Endothelial cell of umbilical vein (primary cell): ENCODE measurements at regions not wholly inside any gene's neighbourhood (a gene's known extent, or its start where the extent isn't known, plus 50 kb on each side); places are given as distances from the start of the nearest gene placed in this dataset.

Experiments used
- BruUV-seq: library from RNA; stranded (reverse); fragments of 400-500 nt; replicated peaks from 2 replicates; lab custom pipeline; 2021; lab: Mats Ljungman, UMichigan
- CTCF ChIA-PET: fragments of 300-600, 350-600 bp; sonication (Branson Sonifier 250); formaldehyde crosslinking; loops from one replicate; lab custom pipeline; 2021; ENCODE audit warnings: antibody characterized with exemption, inconsistent platforms; lab: Charles Lee
- POLR2A ChIA-PET: fragments of 300-600, 350-600 bp; sonication (Branson Sonifier 250); formaldehyde crosslinking; loops from one replicate; lab custom pipeline; 2021; ENCODE audit warnings: antibody characterized with exemption, inconsistent platforms; lab: Charles Lee
- DNase-seq: peaks from one replicate; pipeline ENCODE4 v3.0.0-alpha.2; 2011; ENCODE audit warnings: low read depth, low spot score
- FAIRE-seq: peaks from 2 replicates; lab custom pipeline; 2011; peaks lifted over from hg19 to GRCh38; lab: Jason Lieb, UNC
- H2AFZ ChIP-seq: 2 replicates; pipeline ENCODE4 v1.6.0; 2012; ENCODE audit warnings: low read depth, low read length, control low read depth, inconsistent platforms
- H3K27ac ChIP-seq: 2 replicates; pipeline ENCODE4 v1.5.1; 2011; ENCODE audit warnings: low read depth, mild to moderate bottlenecking, control low read depth, low read length, moderate library complexity; ENCODE audit not compliant: insufficient read depth
- H3K27me3 ChIP-seq, 2 experiments: 2 replicates each; pipeline versions ENCODE4 v1.6.0 to v1.6.1; 2011; ENCODE audit warnings: low read length in 2 of 2, mixed read lengths in 1 of 2; ENCODE audit not compliant: control insufficient read depth in 2 of 2, insufficient read depth in 2 of 2
- H3K36me3 ChIP-seq, 2 experiments: 2 replicates in 1 of 2; 3 replicates in 1 of 2; pipeline ENCODE4 v1.5.1; 2011; ENCODE audit warnings: low read length in 2 of 2, mild to moderate bottlenecking in 1 of 2, moderate library complexity in 1 of 2; ENCODE audit not compliant: control insufficient read depth in 2 of 2, insufficient read depth in 2 of 2; ENCODE audit errors: extremely low read depth in 1 of 2
- H3K4me1 ChIP-seq: 3 replicates; pipeline ENCODE4 v1.5.1; 2011; ENCODE audit warnings: mild to moderate bottlenecking, low read length; ENCODE audit not compliant: control insufficient read depth, insufficient read depth; ENCODE audit errors: extremely low read depth
- H3K4me2 ChIP-seq: 2 replicates; pipeline ENCODE4 v1.6.1; 2011; ENCODE audit warnings: low read length, control low read depth, mixed read lengths; ENCODE audit not compliant: insufficient read depth
- H3K4me3 ChIP-seq, 3 experiments: fragments of 200-600 bp in 1 of 3; sonication (generic), shearing (Covaris generic) in 1 of 3; replicated peaks in 1 of 3; 2 replicates each; pipeline ENCODE4 v1.5.1; 2011 to 2016; ENCODE audit warnings: control low read depth in 3 of 3, low read length in 3 of 3, mild to moderate bottlenecking in 2 of 3, inconsistent platforms in 1 of 3, low read depth in 1 of 3, moderate library complexity in 1 of 3; ENCODE audit not compliant: insufficient read depth in 1 of 3
- H3K79me2 ChIP-seq: 2 replicates; pipeline ENCODE4 v1.6.0; 2012; ENCODE audit warnings: low read length, inconsistent platforms; ENCODE audit not compliant: control insufficient read depth, insufficient read depth
- H3K9ac ChIP-seq: replicated peaks from 2 replicates; pipeline ENCODE3; 2011; ENCODE audit warnings: low read length, control low read depth; ENCODE audit not compliant: insufficient read depth; ENCODE audit errors: extremely low read depth
- H3K9me1 ChIP-seq: replicated peaks from 3 replicates; pipeline ENCODE4 v1.6.0; 2011; ENCODE audit warnings: mild to moderate bottlenecking, low read length; ENCODE audit not compliant: control insufficient read depth, insufficient read depth; ENCODE audit errors: extremely low read depth
- H3K9me3 ChIP-seq: replicated peaks from 2 replicates; pipeline ENCODE4 v1.5.1; 2012; ENCODE audit warnings: low read length, inconsistent platforms; ENCODE audit not compliant: control insufficient read depth, insufficient read depth
- H4K20me1 ChIP-seq: replicated peaks from 2 replicates; pipeline ENCODE3; 2011; ENCODE audit warnings: mild to moderate bottlenecking, low read length; ENCODE audit not compliant: control insufficient read depth, insufficient read depth; ENCODE audit errors: extremely low read depth
- CTCF ChIP-seq, 2 donors: IDR thresholded peaks; 1 replicate in 1 of 2; 2 replicates in 1 of 2; pipeline ENCODE4 v1.5.1; 2011; ENCODE audit warnings: low read length in 2 of 2, mild to moderate bottlenecking in 2 of 2, moderate library complexity in 2 of 2, control low read depth in 1 of 2, inconsistent platforms in 1 of 2, low read depth in 1 of 2; ENCODE audit not compliant: insufficient read depth in 1 of 2; ENCODE audit errors: extremely low read depth in 1 of 2
- EZH2 ChIP-seq: IDR thresholded peaks from 2 replicates; pipeline ENCODE4 v1.6.1; 2012; ENCODE audit warnings: borderline replicate concordance, low read depth, mild to moderate bottlenecking, moderate library complexity, low read length, inconsistent platforms; ENCODE audit not compliant: severe bottlenecking
- FOS ChIP-seq: IDR thresholded peaks from 2 replicates; pipeline ENCODE4 v1.6.1; 2011; ENCODE audit warnings: mild to moderate bottlenecking, low read length, moderate library complexity, borderline replicate concordance; ENCODE audit not compliant: insufficient read depth
- GATA2 ChIP-seq: IDR thresholded peaks from 2 replicates; pipeline ENCODE4 v1.7.0; 2011; ENCODE audit warnings: low read depth, mild to moderate bottlenecking, moderate library complexity, mixed read lengths, low read length; ENCODE audit not compliant: insufficient read length, insufficient read depth
- JUN ChIP-seq: IDR thresholded peaks from 2 replicates; pipeline ENCODE4 v1.6.1; 2011; ENCODE audit warnings: borderline replicate concordance, low read depth; ENCODE audit not compliant: insufficient read length, insufficient read depth
- MAX ChIP-seq: IDR thresholded peaks from 2 replicates; pipeline ENCODE4 v1.6.1; 2011; ENCODE audit not compliant: insufficient read depth, insufficient read length
- MYC ChIP-seq: IDR thresholded peaks from one replicate; pipeline ENCODE4 v1.6.1; 2011; ENCODE audit warnings: mild to moderate bottlenecking, low read depth, low read length
- POLR2A ChIP-seq: IDR thresholded peaks from 2 replicates; pipeline ENCODE4 v1.6.1; 2012; ENCODE audit warnings: low read depth, mild to moderate bottlenecking, control low read depth, low read length
- POLR2AphosphoS5 ChIP-seq: IDR thresholded peaks from 2 replicates; pipeline ENCODE4 v1.6.1; 2012; ENCODE audit warnings: low read depth, mild to moderate bottlenecking, control low read depth, low read length, moderate library complexity; ENCODE audit not compliant: insufficient read depth
- dilution Hi-C: fragments of 300-500 bp; cut with MboI; formaldehyde crosslinking; loops from one replicate; pipeline ENCODE4 v1.15.0; 2019; ENCODE audit warnings: low sequenced_read_pairs; ENCODE audit not compliant: extremely low pct_ligation_motif_present
- intact Hi-C: fragments of 100-400 bp; cut with micrococcal nuclease; formaldehyde crosslinking; loops from one replicate; pipeline ENCODE4 v1.10.0; 2022

- intact Hi-C loops (no loop called here), dilution Hi-C loops (no loop called here)
- TF ChIP-seq GATA2 (no peak), POLR2AphosphoS5 (no peak), JUN (no peak), FOS (no peak), MAX (no peak), MYC (no peak), POLR2A (no peak), EZH2 (no peak), CTCF (IDR thresholded peaks at IDR 0.05; ENCODE audit: extremely low read depth in 1 of 2, insufficient read depth in 1 of 2, low read depth in 1 of 2, low read length in 2 of 2) (no peak)
- H3K79me2 ChIP-seq, result no peaks in the 10 kb centered on the region
- DNase-seq (no peak), FAIRE-seq (no peak)
- no peaks in the 10 kb centered on the region for H3K9me3 ChIP-seq
- no peak overlapping the region for H3K4me3 ChIP-seq
- BruUV-seq, result no TSS peak
- H3K4me1 ChIP-seq, result no peaks in the 10 kb centered on the region
- H3K36me3 ChIP-seq, result no peaks in the 10 kb centered on the region
- H3K27ac ChIP-seq, result no peak overlapping the region
- H3K9ac ChIP-seq, result no peak overlapping the region
- no peaks in the 10 kb centered on the region for H3K9me1 ChIP-seq
- CTCF ChIA-PET, result interaction anchor here (0.6 to 1.3 kb wide), 2 partner anchors 22 to 156 kb away, joined by 4 read pairs; no protein-coding TSS in a partner anchor
- no peak overlapping the region for H3K4me2 ChIP-seq
- no peaks in the 10 kb centered on the region for H4K20me1 ChIP-seq
- H2AFZ ChIP-seq, result no peak overlapping the region
- no peaks in the 10 kb centered on the region for H3K27me3 ChIP-seq
- POLR2A ChIA-PET, result no interaction called here
Observed at GRCh38 chr5:51686622-51687021, 303.4 kb downstream of the ISL1 start.
